Neural progenitor cell (in vitro differentiated cells): ENCODE measurements at regions not wholly inside any gene's neighbourhood (a gene's known extent, or its start where the extent isn't known, plus 50 kb on each side); places are given as distances from the start of the nearest gene placed in this dataset.

Experiments used
- EZH2 ChIP-seq: fragments of 200-600 bp; sonication (generic); IDR thresholded peaks from 2 replicates; pipeline ENCODE4 v1.6.1; 2017; ENCODE audit warnings: antibody characterized with exemption, mild to moderate bottlenecking, moderate library complexity
- TF ChIP-seq, protein P1 (sequence below): fragments of 200-600 bp; sonication (generic); IDR thresholded peaks from 2 replicates; pipeline ENCODE4 v1.5.1; 2017; ENCODE audit warnings: antibody characterized with exemption, mild to moderate bottlenecking

DNA sequence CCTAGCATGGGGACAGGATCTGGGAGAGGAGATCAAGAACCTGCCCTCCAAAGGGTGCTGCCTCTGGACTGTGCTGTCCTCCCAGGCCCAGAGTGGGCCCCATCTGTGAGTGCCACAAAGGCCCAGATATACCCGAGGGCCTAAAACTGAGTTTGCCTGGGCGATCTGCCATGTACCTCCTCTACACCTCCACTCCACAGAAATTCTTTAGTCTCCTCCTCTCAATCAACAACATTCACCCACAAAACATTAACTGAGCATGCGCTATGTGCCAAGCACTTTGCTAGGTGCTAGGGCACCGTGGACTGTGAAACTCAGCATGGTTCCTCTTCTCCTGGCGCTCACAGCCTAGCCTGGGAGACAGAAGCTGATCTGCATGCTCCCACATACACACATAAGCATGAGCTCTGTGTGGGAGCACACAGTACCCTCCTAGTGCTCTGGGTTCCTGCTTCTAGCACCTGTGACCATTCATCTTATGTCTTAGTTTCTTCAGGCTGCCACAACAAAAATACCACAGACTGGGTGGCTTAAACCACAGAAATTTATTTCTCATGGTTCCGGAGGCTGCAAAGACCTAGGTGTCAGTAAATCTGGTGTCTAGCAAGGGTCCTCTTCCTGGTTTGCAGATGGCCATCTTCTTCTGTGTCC, 82.0 kb upstream of the FSTL4 start:
- TF ChIP-seq, protein P1, sequence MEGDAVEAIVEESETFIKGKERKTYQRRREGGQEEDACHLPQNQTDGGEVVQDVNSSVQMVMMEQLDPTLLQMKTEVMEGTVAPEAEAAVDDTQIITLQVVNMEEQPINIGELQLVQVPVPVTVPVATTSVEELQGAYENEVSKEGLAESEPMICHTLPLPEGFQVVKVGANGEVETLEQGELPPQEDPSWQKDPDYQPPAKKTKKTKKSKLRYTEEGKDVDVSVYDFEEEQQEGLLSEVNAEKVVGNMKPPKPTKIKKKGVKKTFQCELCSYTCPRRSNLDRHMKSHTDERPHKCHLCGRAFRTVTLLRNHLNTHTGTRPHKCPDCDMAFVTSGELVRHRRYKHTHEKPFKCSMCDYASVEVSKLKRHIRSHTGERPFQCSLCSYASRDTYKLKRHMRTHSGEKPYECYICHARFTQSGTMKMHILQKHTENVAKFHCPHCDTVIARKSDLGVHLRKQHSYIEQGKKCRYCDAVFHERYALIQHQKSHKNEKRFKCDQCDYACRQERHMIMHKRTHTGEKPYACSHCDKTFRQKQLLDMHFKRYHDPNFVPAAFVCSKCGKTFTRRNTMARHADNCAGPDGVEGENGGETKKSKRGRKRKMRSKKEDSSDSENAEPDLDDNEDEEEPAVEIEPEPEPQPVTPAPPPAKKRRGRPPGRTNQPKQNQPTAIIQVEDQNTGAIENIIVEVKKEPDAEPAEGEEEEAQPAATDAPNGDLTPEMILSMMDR, result no peak
- TF ChIP-seq EZH2, result no peak
